ENCODE measurements at regions not wholly inside any gene's neighbourhood (a gene's known extent, or its start where the extent isn't known, plus 50 kb on each side); places are given as distances from the start of the nearest gene placed in this dataset.

DNA sequence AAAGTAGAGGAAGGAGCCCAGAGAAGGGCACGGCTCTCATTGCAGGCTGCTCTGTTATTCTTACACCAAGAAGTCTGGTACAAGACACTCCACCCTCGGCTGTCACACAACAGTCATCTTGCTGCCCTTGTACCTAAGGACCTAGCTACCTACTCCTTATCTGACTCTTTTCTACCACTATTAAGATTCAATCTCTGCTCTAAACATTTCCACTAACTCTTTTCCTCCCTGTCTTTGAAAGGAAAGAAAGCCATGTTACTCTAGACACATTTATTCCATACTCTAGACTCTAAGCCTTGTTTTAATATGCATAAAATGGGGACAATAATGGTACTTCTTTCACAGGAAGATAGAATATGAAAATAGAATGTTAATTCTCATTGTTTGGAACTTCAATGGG, 73.3 kb upstream of the C3orf49 start:
- no peak for ATAC-seq (ENCODE audit: low read depth)
- Histone ChIP-seq H2AK9ac (replicated peaks; ENCODE audit: low read depth, low read length, poor library complexity) (no peak overlapping the region), H2BK15ac (ENCODE audit: low read depth, low read length) (no peak overlapping the region), H3K23ac (ENCODE audit: low read depth, low read length) (no peak overlapping the region), H3K36me3 (ENCODE audit: control insufficient read depth, insufficient read depth, low read length) (no peaks in the 10 kb centered on the region), H4K91ac (ENCODE audit: insufficient read depth, low read depth, low read length) (no peak overlapping the region), H4K8ac (ENCODE audit: low read depth in 2 of 2, low read length in 2 of 2) (no peak overlapping the region), H2AFZ (replicated peaks; ENCODE audit: low read length, poor library complexity) (no peak overlapping the region), H3K9me3 (ENCODE audit: control insufficient read depth, insufficient read depth, low read length) (no peaks in the 10 kb centered on the region), H3K56ac (ENCODE audit: extremely low read depth, insufficient read depth, low read length) (no peak overlapping the region), H3K4me1 (ENCODE audit: control insufficient read depth, insufficient read depth, low read length) (no peaks in the 10 kb centered on the region), H4K20me1 (ENCODE audit: insufficient read depth, low read length) (no peaks in the 10 kb centered on the region), H4K5ac (ENCODE audit: low read depth, low read length) (no peak overlapping the region), H2BK120ac (ENCODE audit: low read depth, low read length) (no peak overlapping the region), H2BK20ac (ENCODE audit: low read depth, low read length) (no peak overlapping the region), H3K4ac (ENCODE audit: low read depth, low read length) (no peak overlapping the region), H3K79me1 (ENCODE audit: low read depth in 1 of 2, low read length in 2 of 2) (no peaks in the 10 kb centered on the region), H3K4me3 (ENCODE audit: insufficient read depth, low read depth, low read length) (no peak overlapping the region), H3K4me2 (ENCODE audit: low read depth, low read length) (no peak overlapping the region), H3K18ac (ENCODE audit: low read depth, low read length) (no peak overlapping the region), H3K9ac (ENCODE audit: low read depth, low read length) (no peak overlapping the region), H3K9me1 (ENCODE audit: insufficient read depth, low read length) (no peaks in the 10 kb centered on the region), H3K27me3 (ENCODE audit: control insufficient read depth, insufficient read depth, low read length) (no peaks in the 10 kb centered on the region), H3K14ac (replicated peaks; ENCODE audit: low read depth, low read length) (no peak overlapping the region), H3K27ac (ENCODE audit: insufficient read depth, low read length) (no peak overlapping the region), H2AK5ac (ENCODE audit: low read depth, low read length) (no peak overlapping the region), H2BK5ac (ENCODE audit: low read depth, low read length, poor library complexity, severe bottlenecking) (no peak overlapping the region)
- dilution Hi-C loops (cut with HindIII; ENCODE audit: low sequenced_read_pairs, unreplicated experiment) (no loop called here), intact Hi-C loops (cut with micrococcal nuclease) (no loop called here), in situ Hi-C loops (cut with MboI; ENCODE audit: low sequenced_read_pairs) (no loop called here)
- no TSS peak for BruUV-seq (replicated peaks)
- WGBS, 2 experiments (ENCODE audit: extremely low coverage in 2 of 2, insufficient read length in 1 of 2), result no CpG with 5 or more reads among the region's 2 CpGs
- TF ChIP-seq POLR2A (IDR thresholded peaks at IDR 0.05; ENCODE audit: low read depth, low read length) (no peak), NFE2L2 (IDR thresholded peaks at IDR 0.05; ENCODE audit: low read depth, low read length) (no peak), RFX5 (IDR thresholded peaks at IDR 0.05; ENCODE audit: low read depth, low read length) (no peak), MAFK (IDR thresholded peaks at IDR 0.05; ENCODE audit: low read depth, low read length) (no peak), CHD1 (IDR thresholded peaks at IDR 0.05; ENCODE audit: low read depth, low read length) (no peak)
- TF ChIP-seq, protein P1, sequence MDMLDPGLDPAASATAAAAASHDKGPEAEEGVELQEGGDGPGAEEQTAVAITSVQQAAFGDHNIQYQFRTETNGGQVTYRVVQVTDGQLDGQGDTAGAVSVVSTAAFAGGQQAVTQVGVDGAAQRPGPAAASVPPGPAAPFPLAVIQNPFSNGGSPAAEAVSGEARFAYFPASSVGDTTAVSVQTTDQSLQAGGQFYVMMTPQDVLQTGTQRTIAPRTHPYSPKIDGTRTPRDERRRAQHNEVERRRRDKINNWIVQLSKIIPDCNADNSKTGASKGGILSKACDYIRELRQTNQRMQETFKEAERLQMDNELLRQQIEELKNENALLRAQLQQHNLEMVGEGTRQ (IDR thresholded peaks at IDR 0.05; ENCODE audit: low read depth, low read length), result no peak
- ChIA-PET POLR2A (ENCODE audit: unreplicated experiment) (no interaction called here), CTCF (no interaction called here)
- no peak for DNase-seq

Data from IMR-90 (cell line).